ENCODE measurements at regions not wholly inside any gene's neighbourhood (a gene's known extent, or its start where the extent isn't known, plus 50 kb on each side); places are given as distances from the start of the nearest gene placed in this dataset.

- TF ChIP-seq CTCF (conservative IDR thresholded peaks at IDR 0.05 in 1 of 2, IDR thresholded peaks at IDR 0.05 in 1 of 2; ENCODE audit: extremely low read depth in 1 of 2, insufficient read depth in 1 of 2, low read depth in 1 of 2, low read length in 2 of 2) = no peak
- no peak for TF ChIP-seq EZH2 (IDR thresholded peaks at IDR 0.05; ENCODE audit: borderline replicate concordance, low read length)
These were observed 108.7 kb upstream of the CCND2 start for GRCh38 chr12:4164559-4165558.
